GM21786 (cell line): ENCODE measurements at regions not wholly inside any gene's neighbourhood (a gene's known extent, or its start where the extent isn't known, plus 50 kb on each side); places are given as distances from the start of the nearest gene placed in this dataset.
"Not testable (repeated sequence)": the region's sequence is repeated elsewhere in the genome, so short reads cannot be mapped to it uniquely, and the experiment has no call there.

ENCODE experiments used
- ATAC-seq: cut with Tn5 transposase; IDR thresholded peaks from one replicate; pipeline ENCODE4 v1.9.1; 2021; ENCODE audit not compliant: unreplicated experiment

- no peak for ATAC-seq
These were observed 151.5 kb upstream of the PITX1 start for GRCh38 chr5:135185481-135186065.

GRCh38 chr5:135184646-135185045 lies 150.6 kb upstream of the PITX1 start:
- ATAC-seq, result no peak

- no peak for ATAC-seq
These were observed 149.4 kb upstream of the PITX1 start for GRCh38 chr5:135183464-135183863.

GRCh38 chr5:135182675-135183074 lies 148.6 kb upstream of the PITX1 start:
- no peak for ATAC-seq

- ATAC-seq, result no peak
These were observed 147.6 kb upstream of the PITX1 start for GRCh38 chr5:135181653-135182052.

- no peak for ATAC-seq
These were observed 145.4 kb upstream of the PITX1 start for GRCh38 chr5:135179308-135179980.

GRCh38 chr5:135178476-135179155 lies 144.6 kb upstream of the PITX1 start:
- no peak for ATAC-seq

- no peak for ATAC-seq
These were observed 143.6 kb upstream of the PITX1 start for GRCh38 chr5:135177591-135177990.

- no peak for ATAC-seq
These were observed 143.0 kb upstream of the PITX1 start for GRCh38 chr5:135176991-135177390.

- no peak for ATAC-seq
These were observed 140.5 kb upstream of the PITX1 start for GRCh38 chr5:135174315-135175096.

GRCh38 chr5:135173662-135174290 lies 139.7 kb upstream of the PITX1 start:
- no peak for ATAC-seq

GRCh38 chr5:135172718-135173117 lies 138.7 kb upstream of the PITX1 start:
- no peak for ATAC-seq

GRCh38 chr5:135171336-135171735 lies 137.3 kb upstream of the PITX1 start:
- ATAC-seq, result no peak

GRCh38 chr5:135170500-135170899 lies 136.5 kb upstream of the PITX1 start:
- no peak for ATAC-seq

- no peak for ATAC-seq
These were observed 135.7 kb upstream of the PITX1 start for GRCh38 chr5:135169753-135170152.

- ATAC-seq, result no peak
These were observed 133.6 kb upstream of the PITX1 start for GRCh38 chr5:135167634-135168033.

GRCh38 chr5:135164873-135165614 lies 131.0 kb upstream of the PITX1 start:
- not testable (repeated sequence) for ATAC-seq

GRCh38 chr5:135163964-135164363 lies 129.9 kb upstream of the PITX1 start:
- ATAC-seq, result no peak

- no peak for ATAC-seq
These were observed 129.4 kb upstream of the PITX1 start for GRCh38 chr5:135163391-135163790.

GRCh38 chr5:135162661-135163265 lies 128.7 kb upstream of the PITX1 start:
- ATAC-seq, result no peak
